ENCODE measurements at regions not wholly inside any gene's neighbourhood (a gene's known extent, or its start where the extent isn't known, plus 50 kb on each side); places are given as distances from the start of the nearest gene placed in this dataset.

DNA sequence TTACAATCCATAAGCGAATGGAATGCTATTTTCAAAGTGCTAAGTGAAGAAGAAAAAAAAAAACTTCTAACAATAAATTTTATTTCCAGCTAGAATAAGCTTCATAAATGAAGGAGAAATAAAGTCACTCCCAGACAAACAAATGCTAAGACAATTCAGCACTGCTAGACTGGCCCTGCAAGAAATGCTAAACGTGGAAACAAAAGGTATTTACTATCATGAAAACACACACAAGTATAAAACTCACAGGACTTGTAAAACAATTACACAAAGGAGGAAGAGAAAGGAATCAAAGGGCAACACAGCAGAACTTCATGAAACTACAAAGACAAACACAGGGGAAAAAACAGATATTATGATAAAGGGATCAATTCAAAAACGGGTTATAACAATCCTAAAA, 85.8 kb upstream of the NELL2 start:
- Histone ChIP-seq H3K4me3 (no peak overlapping the region), H3K9ac (ENCODE audit: insufficient read length) (no peak overlapping the region), H3K9me3 (ENCODE audit: low read depth, low read length) (no peaks in the 10 kb centered on the region), H3K36me3 (ENCODE audit: insufficient read depth, low read length) (no peaks in the 10 kb centered on the region), H3K27ac (no peak overlapping the region)
- TF ChIP-seq POLR2AphosphoS5 (IDR thresholded peaks at IDR 0.05; ENCODE audit: borderline replicate concordance, low read depth, low read length) (no peak), FOXP2 (optimal IDR thresholded peaks at IDR 0.05; ENCODE audit: control extremely low read depth, extremely low read length, insufficient read depth) (no peak), EZH2 (IDR thresholded peaks at IDR 0.05) (no peak)
- no peak for DNase-seq (ENCODE audit: low read depth, low spot score)

DNA sequence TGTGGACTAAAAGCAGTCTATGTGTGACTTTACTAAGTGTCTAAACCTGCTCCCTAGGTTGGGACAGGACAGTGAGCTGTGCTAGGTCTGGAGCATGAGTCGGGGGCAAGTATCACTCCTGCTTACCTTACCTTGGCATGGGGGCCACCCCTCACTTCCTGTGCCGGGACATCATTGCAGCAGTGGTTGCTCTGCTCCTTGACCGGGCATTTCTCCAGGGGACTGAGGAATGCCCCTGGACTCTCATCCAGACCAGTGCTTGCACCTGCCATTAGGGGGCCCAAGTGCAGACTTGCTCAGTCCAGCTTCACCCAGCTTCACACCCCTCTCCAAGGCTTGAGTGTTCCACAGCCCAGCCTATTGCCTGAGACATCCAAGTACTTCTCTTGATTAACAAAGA, 84.7 kb upstream of the NELL2 start:
- TF ChIP-seq POLR2AphosphoS5 (IDR thresholded peaks at IDR 0.05; ENCODE audit: borderline replicate concordance, low read depth, low read length) (no peak), EZH2 (IDR thresholded peaks at IDR 0.05) (no peak), FOXP2 (optimal IDR thresholded peaks at IDR 0.05; ENCODE audit: control extremely low read depth, extremely low read length, insufficient read depth) (no peak)
- no peak overlapping the region for H3K27ac ChIP-seq
- no peak overlapping the region for H3K4me3 ChIP-seq
- H3K36me3 ChIP-seq (ENCODE audit: insufficient read depth, low read length): no peaks in the 10 kb centered on the region
- no peaks in the 10 kb centered on the region for H3K9me3 ChIP-seq (ENCODE audit: low read depth, low read length)
- no peak for DNase-seq (ENCODE audit: low read depth, low spot score)
- no peak overlapping the region for H3K9ac ChIP-seq (ENCODE audit: insufficient read length)

DNA sequence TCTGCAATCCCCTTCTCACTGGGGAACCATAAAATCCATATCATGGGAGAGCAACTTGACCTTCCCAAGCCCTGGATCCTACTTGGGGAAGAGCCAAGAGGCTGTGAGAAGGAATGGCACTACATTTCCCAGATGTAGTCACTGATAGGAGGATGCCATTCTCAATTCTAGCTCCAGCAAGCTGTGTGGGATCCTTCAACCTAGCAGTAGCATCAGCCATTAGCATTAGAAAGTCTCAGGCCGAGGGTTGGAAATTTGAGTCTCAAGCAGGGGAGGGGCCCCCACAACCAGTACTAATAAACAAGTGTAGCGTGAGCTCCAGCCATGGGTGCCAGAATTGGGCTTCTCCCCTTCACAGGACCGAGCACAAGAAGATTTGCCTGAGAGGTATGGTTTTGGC, 84.3 kb upstream of the NELL2 start:
- Histone ChIP-seq H3K27ac (no peak overlapping the region), H3K4me3 (no peak overlapping the region), H3K9ac (ENCODE audit: insufficient read length) (no peak overlapping the region), H3K9me3 (ENCODE audit: low read depth, low read length) (no peaks in the 10 kb centered on the region), H3K36me3 (ENCODE audit: insufficient read depth, low read length) (no peaks in the 10 kb centered on the region)
- TF ChIP-seq POLR2AphosphoS5 (IDR thresholded peaks at IDR 0.05; ENCODE audit: borderline replicate concordance, low read depth, low read length) (no peak), EZH2 (IDR thresholded peaks at IDR 0.05) (no peak), FOXP2 (optimal IDR thresholded peaks at IDR 0.05; ENCODE audit: control extremely low read depth, extremely low read length, insufficient read depth) (no peak)
- DNase-seq (ENCODE audit: low read depth, low spot score): no peak

- H3K27ac ChIP-seq: no peak overlapping the region
- no peak overlapping the region for H3K4me3 ChIP-seq
- H3K9me3 ChIP-seq (ENCODE audit: low read depth, low read length): no peaks in the 10 kb centered on the region
- H3K9ac ChIP-seq (ENCODE audit: insufficient read length): no peak overlapping the region
- TF ChIP-seq POLR2AphosphoS5 (IDR thresholded peaks at IDR 0.05; ENCODE audit: borderline replicate concordance, low read depth, low read length) (no peak), EZH2 (IDR thresholded peaks at IDR 0.05) (no peak), FOXP2 (optimal IDR thresholded peaks at IDR 0.05; ENCODE audit: control extremely low read depth, extremely low read length, insufficient read depth) (no peak)
- DNase-seq (ENCODE audit: low read depth, low spot score): no peak
- H3K36me3 ChIP-seq (ENCODE audit: insufficient read depth, low read length): no peaks in the 10 kb centered on the region
These were observed 71.0 kb upstream of the NELL2 start for GRCh38 chr12:44947163-44947562.

GRCh38 chr12:44942714-44943113, 66.6 kb upstream of the NELL2 start:
- no peaks in the 10 kb centered on the region for H3K9me3 ChIP-seq (ENCODE audit: low read depth, low read length)
- no peak for DNase-seq (ENCODE audit: low read depth, low spot score)
- TF ChIP-seq FOXP2 (optimal IDR thresholded peaks at IDR 0.05; ENCODE audit: control extremely low read depth, extremely low read length, insufficient read depth): no peak
- no peak for TF ChIP-seq EZH2 (IDR thresholded peaks at IDR 0.05)
- no peak for TF ChIP-seq POLR2AphosphoS5 (IDR thresholded peaks at IDR 0.05; ENCODE audit: borderline replicate concordance, low read depth, low read length)
- H3K27ac ChIP-seq: no peak overlapping the region
- no peak overlapping the region for H3K9ac ChIP-seq (ENCODE audit: insufficient read length)
- no peaks in the 10 kb centered on the region for H3K36me3 ChIP-seq (ENCODE audit: insufficient read depth, low read length)
- H3K4me3 ChIP-seq: no peak overlapping the region

GRCh38 chr12:44930972-44931600, 55.0 kb upstream of the NELL2 start:
- peak overlapping the region; percentile 47 for H3K9ac ChIP-seq (ENCODE audit: insufficient read length)
- TF ChIP-seq FOXP2 (optimal IDR thresholded peaks at IDR 0.05; ENCODE audit: control extremely low read depth, extremely low read length, insufficient read depth) (no peak), EZH2 (IDR thresholded peaks at IDR 0.05) (no peak), POLR2AphosphoS5 (IDR thresholded peaks at IDR 0.05; ENCODE audit: borderline replicate concordance, low read depth, low read length) (no peak)
- DNase-seq (ENCODE audit: low read depth, low spot score): peak; percentile 84
- H3K27ac ChIP-seq: peak overlapping the region; percentile 87
- H3K4me3 ChIP-seq: no peak overlapping the region
- no peaks in the 10 kb centered on the region for H3K36me3 ChIP-seq (ENCODE audit: insufficient read depth, low read length)
- no peaks in the 10 kb centered on the region for H3K9me3 ChIP-seq (ENCODE audit: low read depth, low read length)

- Histone ChIP-seq H3K9me3 (ENCODE audit: low read depth, low read length) (no peaks in the 10 kb centered on the region), H3K9ac (ENCODE audit: insufficient read length) (no peak overlapping the region), H3K4me3 (no peak overlapping the region), H3K36me3 (ENCODE audit: insufficient read depth, low read length) (no peaks in the 10 kb centered on the region), H3K27ac (no peak overlapping the region; the same call in 1 of the 2 replicates)
- DNase-seq (ENCODE audit: low read depth, low spot score): no peak
- TF ChIP-seq POLR2AphosphoS5 (IDR thresholded peaks at IDR 0.05; ENCODE audit: borderline replicate concordance, low read depth, low read length): no peak
These were observed 53.2 kb upstream of the NELL2 start for GRCh38 chr12:44929236-44929885.
